RKO (cell line): ENCODE measurements at regions not wholly inside any gene's neighbourhood (a gene's known extent, or its start where the extent isn't known, plus 50 kb on each side); places are given as distances from the start of the nearest gene placed in this dataset.
A peak's percentile ranks its signal among the peaks of the same experiment; 100 is the strongest.

Experiments used
- DNase-seq: peaks from one replicate; pipeline ENCODE4 v3.0.0-alpha.2; 2016; ENCODE audit warnings: low spot score

DNA sequence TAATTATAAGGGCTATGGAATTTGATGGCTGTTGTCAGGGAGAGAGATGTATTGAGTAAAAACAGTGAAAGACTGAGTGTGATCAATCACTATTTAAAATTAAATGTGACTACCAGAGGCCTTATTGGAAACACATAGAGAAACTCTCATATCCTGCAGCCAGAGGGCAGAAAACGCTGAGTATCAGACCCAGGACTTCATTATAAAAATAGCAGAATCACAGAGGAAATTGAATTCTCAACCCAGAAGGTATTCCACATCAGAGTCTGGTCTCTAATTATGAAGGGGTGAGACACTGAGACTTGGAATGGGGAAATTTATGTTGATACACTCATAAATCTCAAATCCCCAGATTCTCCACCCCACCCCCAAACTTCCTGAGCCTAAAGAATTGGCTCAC, 69.5 kb upstream of the IL6 start:
- no peak for DNase-seq

GRCh38 chr7:22655781-22656180, 71.2 kb upstream of the IL6 start:
- DNase-seq = no peak

DNA sequence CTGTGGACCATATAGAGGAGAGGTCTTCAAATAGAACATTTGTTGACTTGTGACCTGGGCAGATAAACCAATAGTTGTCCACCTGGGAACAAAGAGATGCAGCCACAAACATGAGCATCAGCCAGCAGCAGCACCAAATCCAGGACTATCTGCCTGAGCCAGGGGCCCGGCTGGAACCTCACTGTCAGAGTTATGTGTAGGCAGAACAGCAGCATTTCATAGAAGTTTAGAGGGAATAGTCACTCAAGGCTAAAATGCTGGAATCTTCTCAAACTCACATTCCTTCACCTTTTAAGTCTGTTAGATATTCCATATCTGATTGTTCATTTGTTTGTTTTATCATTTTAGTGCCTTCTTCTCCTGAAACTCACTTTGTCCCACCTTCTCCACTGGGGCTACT, 72.2 kb upstream of the IL6 start:
- no peak for DNase-seq

GRCh38 chr7:22653951-22654350, 73.0 kb upstream of the IL6 start:
- DNase-seq = no peak

- peak; percentile 13 for DNase-seq
Measured at GRCh38 chr7:22651534-22652243, 75.3 kb upstream of the IL6 start.

GRCh38 chr7:22651036-22651435, 76.0 kb upstream of the IL6 start:
- DNase-seq = no peak

DNA sequence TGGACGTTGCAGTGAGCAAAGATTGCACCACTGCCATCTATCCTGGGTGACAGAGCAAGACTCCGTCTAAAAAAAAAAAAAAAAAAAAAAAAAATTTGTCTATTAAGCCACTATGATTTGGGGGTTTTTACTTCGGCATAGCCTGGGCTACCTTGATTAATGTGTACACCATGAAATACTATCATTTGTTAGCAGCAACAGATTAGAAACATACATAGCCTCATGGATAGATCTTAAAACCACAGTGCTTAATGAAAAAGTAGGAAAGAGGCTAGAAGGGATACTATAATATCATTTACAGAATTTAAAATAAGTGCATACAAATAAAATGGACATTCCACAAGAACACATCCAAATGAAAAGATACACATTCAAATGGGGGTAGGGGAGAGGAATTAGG, 77.3 kb upstream of the IL6 start:
- no peak for DNase-seq

GRCh38 chr7:22647451-22648257, 79.3 kb upstream of the IL6 start:
- peak; percentile 20 for DNase-seq

DNA sequence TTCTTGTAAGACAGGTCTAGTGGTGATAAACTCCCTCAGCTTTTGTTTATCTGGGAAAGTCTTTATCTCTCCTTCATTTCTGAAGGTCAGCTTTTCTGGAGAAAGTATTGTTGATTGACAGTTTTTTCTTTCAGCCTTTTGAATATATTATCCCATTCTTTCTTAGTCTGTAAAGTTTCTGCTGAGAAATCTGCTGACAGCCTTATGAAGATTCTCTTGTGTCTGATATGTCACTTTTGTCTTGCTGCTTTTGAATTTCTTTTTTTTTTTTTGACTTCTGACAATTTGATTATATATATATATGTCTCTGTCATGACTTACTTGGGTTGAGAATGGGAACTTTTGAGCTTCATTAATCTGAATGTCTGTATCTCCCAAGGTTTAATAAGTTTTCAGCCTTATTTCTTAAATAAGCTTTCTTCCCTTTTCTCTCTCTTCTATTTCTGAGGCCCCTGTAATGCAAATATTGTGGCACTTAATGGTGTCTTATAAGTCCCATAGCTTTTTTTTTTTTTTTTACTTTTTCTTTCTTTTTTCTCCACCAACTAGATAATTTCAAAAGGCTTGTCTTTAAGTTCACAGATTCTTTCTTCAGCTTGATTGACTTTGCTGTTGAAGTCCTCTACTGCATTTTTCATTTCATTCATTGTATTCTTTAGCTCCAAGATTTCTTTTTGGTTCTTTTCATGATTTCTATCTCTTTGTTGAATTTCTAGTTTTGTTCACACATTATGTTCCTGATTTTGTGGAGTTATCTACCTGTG, 81.4 kb upstream of the IL6 start:
- no peak for DNase-seq

DNA sequence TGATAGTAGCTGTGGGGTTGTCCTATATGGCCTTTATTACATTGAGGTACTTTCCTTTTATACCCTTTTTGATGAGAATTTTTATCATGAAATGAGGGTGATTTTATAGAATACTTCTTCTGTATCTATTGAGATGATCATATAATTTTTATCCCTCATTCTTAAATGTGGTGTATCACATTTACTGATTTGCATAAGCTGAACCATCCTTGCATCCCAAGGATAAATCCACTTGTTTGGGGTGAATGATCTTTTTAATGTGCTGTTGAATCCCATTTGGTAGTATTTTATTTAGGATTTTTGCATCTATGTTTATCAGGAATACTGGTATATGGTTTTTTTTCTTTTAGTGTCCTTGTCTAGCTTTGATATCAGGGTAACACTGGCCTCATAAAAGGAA, 84.5 kb upstream of the IL6 start:
- DNase-seq = no peak

DNA sequence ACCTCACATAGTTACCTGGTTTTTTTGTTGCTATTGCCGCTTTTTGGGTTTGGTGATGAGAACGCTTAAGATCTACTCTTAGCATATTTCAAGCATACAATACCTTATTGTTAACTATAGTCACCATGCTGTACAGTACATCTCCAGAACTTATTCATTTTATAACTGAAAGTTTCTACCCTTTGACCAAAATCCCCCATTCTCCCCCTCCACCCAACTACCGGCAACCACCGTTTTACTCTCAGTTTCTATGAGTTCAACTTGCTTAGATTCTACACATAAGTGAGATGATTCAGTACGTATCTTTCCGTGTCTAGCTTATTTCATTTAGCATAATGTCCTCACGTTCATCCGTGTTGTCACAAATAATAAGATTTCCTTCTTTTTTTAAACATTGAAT, 86.7 kb upstream of the IL6 start:
- no peak for DNase-seq

DNA sequence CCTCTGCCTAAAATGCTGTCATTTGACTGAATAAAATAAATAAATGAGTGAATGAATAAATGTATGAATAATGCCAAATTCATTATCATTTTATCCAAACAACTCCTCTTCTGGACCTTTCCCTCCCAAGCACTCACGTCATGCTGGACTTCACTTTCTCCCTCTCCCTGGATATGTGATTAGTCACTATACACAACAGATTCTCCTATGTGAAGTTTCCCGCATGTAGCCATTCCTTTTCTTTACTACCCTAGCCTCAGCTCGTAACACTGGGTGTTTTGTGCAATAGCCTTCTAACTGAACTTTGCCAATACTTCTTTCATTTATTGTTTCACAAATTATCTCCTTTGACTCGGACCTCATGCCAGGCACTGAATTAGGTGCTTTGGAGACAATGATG, 87.6 kb upstream of the IL6 start:
- DNase-seq = no peak

DNA sequence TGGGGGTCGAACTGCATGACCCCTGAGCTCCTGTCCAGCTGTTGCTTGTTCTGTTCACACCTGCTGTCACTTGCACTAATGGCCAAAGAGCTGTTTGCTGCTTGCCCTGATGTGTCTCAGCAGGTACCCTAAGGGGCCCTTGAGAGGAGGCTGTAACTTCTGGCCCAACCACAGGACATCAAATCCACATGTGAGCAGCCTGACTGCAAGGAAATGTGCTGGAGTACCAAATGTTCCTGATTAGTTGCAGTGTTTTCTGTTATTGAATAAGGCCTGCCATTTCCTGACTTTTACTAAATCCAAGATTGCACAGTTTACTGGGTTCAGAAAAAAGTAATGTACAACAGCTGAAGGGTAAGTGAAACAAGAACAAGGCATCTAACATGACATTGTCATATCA, 91.7 kb upstream of the IL6 start:
- no peak for DNase-seq

DNA sequence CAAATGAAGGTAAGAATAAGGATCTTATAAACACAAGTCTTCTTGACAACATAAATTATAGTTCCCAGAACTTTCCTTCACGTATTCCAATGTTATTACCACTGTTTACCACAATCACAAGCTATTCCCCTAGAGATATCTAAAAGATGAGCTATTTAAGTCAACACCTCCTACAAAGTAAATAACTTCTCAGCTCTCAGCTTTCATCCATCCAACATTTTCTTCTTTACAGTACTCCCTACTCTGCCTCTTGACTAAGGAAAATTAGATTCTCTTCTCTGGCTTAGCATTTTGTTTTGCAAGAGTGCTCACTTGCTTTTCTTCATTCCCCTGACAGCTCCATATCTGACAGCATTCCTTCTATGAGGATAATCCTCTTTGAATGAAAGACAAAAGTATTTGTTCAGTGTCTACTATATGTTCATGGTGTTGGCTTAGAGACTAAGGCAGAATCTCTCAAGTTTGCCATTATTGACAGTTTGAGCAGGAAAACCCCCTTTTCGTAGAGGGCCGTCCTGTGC, 93.0 kb upstream of the IL6 start:
- DNase-seq = no peak

- no peak for DNase-seq
Measured at GRCh38 chr7:22633286-22633953, 93.6 kb upstream of the IL6 start.

GRCh38 chr7:22632674-22633073, 94.3 kb upstream of the IL6 start:
- no peak for DNase-seq

- DNase-seq = no peak
Measured at GRCh38 chr7:22631730-22632129, 95.3 kb upstream of the IL6 start.

DNA sequence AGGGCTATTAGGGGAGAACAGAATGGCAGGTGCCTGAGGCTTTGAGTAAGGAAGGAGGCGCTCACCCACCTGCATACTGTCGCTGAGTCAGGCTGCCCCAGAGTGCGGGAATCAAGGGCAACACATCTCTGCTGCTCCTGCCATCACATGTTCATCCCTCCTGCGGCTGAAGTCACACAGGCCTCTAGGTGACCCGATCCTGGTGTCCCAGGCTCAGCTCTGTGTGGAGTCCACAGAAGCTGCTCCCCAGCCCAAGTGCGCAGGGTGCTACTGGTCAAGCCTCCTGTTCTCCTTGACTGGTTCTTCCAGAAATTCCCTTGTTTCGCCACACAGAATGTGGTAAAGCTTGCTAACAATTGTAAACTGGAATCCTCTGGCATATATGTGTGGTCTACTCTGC, 96.9 kb upstream of the IL6 start:
- no peak for DNase-seq

DNA sequence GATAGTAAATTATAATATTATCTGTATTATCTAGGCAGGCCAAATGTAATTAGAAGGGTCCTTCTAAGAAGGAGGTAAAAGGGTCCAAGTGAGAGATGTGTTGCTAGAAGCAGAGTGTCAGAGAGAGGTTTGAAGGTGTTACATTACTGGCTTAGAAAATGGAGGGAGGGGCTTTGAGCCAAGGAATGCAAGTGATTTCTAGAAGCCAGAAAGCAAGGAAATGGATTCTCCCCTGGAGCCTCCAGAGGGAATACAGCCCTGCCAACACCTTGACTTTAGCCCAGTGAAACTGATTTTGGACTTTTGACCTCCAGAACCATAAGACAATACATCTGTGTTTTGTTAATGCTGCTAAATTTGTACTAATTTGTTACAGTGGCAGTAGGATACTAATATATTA, 97.9 kb upstream of the IL6 start:
- DNase-seq = no peak

DNA sequence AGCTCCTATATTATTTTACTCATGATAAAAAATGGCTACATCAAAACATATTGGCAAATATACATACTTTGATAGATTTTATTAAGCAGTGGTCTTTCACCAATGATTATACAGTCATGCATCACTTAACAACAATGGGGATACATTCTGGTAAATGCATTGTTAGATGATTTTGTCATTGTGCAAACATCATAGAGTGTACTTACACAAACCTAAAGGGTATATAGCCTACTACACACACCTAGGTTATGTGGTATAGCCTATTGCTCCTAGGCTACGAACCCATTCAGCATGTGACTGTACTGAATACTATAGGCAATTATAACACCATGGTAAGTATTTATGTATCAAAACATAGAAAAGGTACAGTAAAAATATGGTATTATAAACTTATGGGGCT, 98.9 kb upstream of the IL6 start:
- DNase-seq = no peak

- DNase-seq = no peak
Measured at GRCh38 chr7:22627136-22627535, 99.9 kb upstream of the IL6 start.

DNA sequence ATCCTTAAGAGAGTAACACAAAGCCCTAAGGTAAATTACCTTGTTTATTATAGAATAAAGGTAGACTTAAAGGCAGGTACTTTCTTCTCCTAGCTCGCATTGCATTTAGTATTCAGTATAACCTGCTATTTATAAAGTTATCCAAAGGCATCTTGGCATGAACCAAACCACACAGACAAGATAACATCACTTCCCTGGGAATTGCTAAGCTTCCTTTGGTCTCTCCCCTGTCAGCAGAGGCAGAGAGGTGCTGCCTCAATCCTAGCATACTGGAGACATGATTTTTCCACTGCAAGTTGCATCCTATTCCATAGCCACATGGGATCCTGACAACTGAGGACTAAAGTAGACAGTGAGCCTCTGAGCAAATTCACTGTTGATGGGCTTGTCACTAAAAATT, 101.7 kb upstream of the IL6 start:
- DNase-seq = no peak
